ENCODE measurements at regions not wholly inside any gene's neighbourhood (a gene's known extent, or its start where the extent isn't known, plus 50 kb on each side); places are given as distances from the start of the nearest gene placed in this dataset.
"Not testable (repeated sequence)": the region's sequence is repeated elsewhere in the genome, so short reads cannot be mapped to it uniquely, and the experiment has no call there.

DNA sequence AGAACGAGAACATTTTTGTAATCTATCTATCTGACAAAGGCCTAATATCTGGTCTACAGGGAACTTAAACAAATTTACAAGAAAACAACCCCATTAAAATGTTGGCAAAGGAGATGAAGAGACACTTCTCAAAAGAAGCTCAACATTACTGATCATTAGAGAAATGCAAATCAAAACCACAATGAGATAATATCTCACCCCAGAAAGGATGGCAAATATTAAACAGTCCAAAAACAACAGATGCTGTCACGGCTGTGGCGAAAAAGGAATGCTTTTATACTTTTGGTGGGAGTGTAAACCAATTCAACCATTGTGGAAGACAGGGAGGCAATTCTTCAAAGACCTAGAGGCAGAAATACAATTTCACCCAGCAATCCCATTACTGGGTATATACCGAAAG lies 2284.8 kb downstream of the ARAP2 start:
- TF ChIP-seq, protein P1, sequence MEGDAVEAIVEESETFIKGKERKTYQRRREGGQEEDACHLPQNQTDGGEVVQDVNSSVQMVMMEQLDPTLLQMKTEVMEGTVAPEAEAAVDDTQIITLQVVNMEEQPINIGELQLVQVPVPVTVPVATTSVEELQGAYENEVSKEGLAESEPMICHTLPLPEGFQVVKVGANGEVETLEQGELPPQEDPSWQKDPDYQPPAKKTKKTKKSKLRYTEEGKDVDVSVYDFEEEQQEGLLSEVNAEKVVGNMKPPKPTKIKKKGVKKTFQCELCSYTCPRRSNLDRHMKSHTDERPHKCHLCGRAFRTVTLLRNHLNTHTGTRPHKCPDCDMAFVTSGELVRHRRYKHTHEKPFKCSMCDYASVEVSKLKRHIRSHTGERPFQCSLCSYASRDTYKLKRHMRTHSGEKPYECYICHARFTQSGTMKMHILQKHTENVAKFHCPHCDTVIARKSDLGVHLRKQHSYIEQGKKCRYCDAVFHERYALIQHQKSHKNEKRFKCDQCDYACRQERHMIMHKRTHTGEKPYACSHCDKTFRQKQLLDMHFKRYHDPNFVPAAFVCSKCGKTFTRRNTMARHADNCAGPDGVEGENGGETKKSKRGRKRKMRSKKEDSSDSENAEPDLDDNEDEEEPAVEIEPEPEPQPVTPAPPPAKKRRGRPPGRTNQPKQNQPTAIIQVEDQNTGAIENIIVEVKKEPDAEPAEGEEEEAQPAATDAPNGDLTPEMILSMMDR (IDR thresholded peaks at IDR 0.05; ENCODE audit: unreplicated experiment in 3 of 3): no peak
- H3K9me3 Mint-ChIP-seq: peaks cover 5% of the 10 kb centered on the region
- no peaks in the 10 kb centered on the region for H3K4me1 Mint-ChIP-seq
- no peak overlapping the region for H3K27ac Mint-ChIP-seq
- peaks cover 4% of the 10 kb centered on the region for H3K27me3 Mint-ChIP-seq (ENCODE audit: low read depth)
- no peaks in the 10 kb centered on the region for H3K36me3 Mint-ChIP-seq (ENCODE audit: low read depth)
- H3K4me3 Mint-ChIP-seq: no peak overlapping the region

DNA sequence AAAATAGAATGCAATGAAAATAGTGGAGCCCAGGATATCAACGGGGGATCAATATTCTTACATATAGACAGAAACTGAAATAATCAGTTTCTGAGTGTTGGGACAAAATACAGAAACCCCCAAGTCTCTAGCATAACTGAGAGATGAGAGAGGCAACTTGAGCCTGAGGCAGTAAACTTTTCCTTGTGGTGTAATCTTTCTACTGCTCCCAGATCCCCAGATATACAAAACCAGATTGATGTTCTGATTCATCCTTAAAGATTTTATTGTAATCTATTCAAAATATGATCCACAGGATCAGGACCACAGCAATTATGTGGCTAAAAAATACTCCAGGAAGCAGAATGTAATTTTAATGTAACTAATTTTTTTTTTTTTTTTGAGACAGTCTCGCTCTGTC lies 2282.6 kb downstream of the ARAP2 start:
- Mint-ChIP-seq H3K27me3 (ENCODE audit: low read depth) (peaks cover 4% of the 10 kb centered on the region), H3K36me3 (ENCODE audit: low read depth) (no peaks in the 10 kb centered on the region), H3K9me3 (peaks cover 5% of the 10 kb centered on the region), H3K27ac (no peak overlapping the region), H3K4me1 (no peaks in the 10 kb centered on the region), H3K4me3 (no peak overlapping the region)
- TF ChIP-seq, protein P1 (IDR thresholded peaks at IDR 0.05; ENCODE audit: unreplicated experiment in 3 of 3): no peak

DNA sequence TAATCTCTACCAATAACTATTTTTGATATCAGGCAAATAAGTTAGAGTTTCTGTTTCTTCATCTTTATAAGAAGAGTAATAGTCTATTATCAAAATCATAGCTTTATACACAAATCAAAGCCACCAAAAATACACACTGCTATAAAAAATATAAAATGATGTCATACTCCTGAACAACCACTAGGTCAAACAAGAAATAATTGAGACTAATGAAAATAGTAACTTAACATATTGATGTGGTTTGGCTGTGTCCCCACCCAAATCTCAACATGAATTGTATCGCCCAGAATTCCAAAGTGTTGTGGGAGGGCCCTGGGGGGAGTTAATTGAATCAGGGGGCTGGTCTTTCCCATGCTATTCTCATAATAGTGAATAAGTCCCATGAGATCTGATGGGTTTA lies 2277.5 kb downstream of the ARAP2 start:
- Mint-ChIP-seq H3K36me3 (ENCODE audit: low read depth) (no peaks in the 10 kb centered on the region), H3K4me1 (no peaks in the 10 kb centered on the region), H3K9me3 (peaks cover 22% of the 10 kb centered on the region), H3K27me3 (ENCODE audit: low read depth) (no peaks in the 10 kb centered on the region), H3K27ac (no peak overlapping the region), H3K4me3 (no peak overlapping the region)
- TF ChIP-seq, protein P1 (IDR thresholded peaks at IDR 0.05; ENCODE audit: unreplicated experiment in 3 of 3): peak in 1 of 3 experiments; percentile 13

DNA sequence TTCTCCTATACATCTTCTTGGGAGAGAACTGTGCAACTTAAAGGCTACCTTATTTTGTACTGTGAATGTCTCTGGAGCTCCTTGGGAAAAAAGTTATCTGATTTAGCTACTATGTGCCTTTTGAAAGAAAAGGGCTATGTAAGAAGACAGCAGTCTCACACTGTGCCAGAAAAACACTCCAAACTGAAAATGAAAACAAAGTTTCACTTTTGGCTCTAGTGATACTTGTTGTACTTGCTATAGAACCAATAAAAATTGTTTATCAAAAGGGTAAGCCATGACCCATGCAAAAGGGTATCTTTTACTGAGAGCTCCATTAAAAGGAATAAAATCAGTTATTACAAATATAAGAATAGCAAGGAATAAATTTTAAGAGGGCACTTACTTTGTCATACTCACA lies 2270.0 kb downstream of the ARAP2 start:
- H3K36me3 Mint-ChIP-seq (ENCODE audit: low read depth): no peaks in the 10 kb centered on the region
- no peaks in the 10 kb centered on the region for H3K4me1 Mint-ChIP-seq
- H3K27ac Mint-ChIP-seq: no peak overlapping the region
- TF ChIP-seq, protein P1 (IDR thresholded peaks at IDR 0.05; ENCODE audit: unreplicated experiment in 3 of 3): no peak
- H3K4me3 Mint-ChIP-seq: no peak overlapping the region
- peaks cover 6% of the 10 kb centered on the region for H3K9me3 Mint-ChIP-seq
- H3K27me3 Mint-ChIP-seq (ENCODE audit: low read depth): no peaks in the 10 kb centered on the region

DNA sequence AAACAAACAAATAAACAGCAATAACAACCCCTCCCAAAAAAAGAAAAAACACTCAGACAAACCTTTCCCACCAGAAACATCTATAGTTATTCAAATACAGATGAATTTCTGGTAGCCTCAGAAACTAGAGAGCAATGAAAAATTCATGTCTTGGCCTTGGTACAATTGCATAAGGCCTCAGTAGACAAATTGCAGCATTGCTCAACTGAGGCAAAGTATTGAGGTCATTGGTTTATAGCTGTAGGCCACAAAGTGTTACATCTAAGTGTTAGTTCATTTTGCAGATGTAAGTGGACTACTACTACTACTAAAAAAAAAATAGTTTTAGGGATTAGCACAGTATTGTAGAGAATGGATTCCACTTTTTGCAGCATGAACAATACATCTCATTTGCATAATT lies 2268.3 kb downstream of the ARAP2 start:
- Mint-ChIP-seq H3K4me1 (no peaks in the 10 kb centered on the region), H3K36me3 (ENCODE audit: low read depth) (no peaks in the 10 kb centered on the region), H3K27me3 (ENCODE audit: low read depth) (no peaks in the 10 kb centered on the region), H3K9me3 (no peaks in the 10 kb centered on the region), H3K27ac (no peak overlapping the region), H3K4me3 (no peak overlapping the region)
- TF ChIP-seq, protein P1 (IDR thresholded peaks at IDR 0.05; ENCODE audit: unreplicated experiment in 3 of 3): no peak

DNA sequence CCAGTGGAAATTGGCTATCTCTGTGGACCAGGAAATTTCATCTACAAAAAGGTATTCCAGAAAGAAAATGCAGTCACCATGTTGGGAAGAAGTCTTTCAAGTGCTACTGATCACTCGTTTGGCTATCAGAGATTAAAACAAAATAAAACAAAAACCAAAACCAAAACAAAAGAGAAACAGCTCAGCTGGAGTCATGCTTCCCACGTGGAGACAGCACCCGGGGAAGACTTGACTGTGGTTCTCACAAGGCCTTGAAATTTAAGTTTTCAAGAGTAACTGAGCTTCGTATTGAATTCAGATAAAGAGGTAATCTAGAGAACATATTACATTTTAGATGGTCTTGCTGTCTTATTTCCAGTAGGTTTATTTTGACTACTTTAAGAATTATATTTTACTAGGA lies 2264.5 kb downstream of the ARAP2 start:
- H3K9me3 Mint-ChIP-seq; H3K27me3 Mint-ChIP-seq (ENCODE audit: low read depth); H3K27ac Mint-ChIP-seq; H3K36me3 Mint-ChIP-seq (ENCODE audit: low read depth); H3K4me1 Mint-ChIP-seq; H3K4me3 Mint-ChIP-seq: not testable (repeated sequence)

Data from nephron (organoid).